ENCODE measurements at regions not wholly inside any gene's neighbourhood (a gene's known extent, or its start where the extent isn't known, plus 50 kb on each side); places are given as distances from the start of the nearest gene placed in this dataset.

GRCh38 chr19:31937983-31938382 is 407.4 kb upstream of the ZNF507 start:
- Histone ChIP-seq H3K79me1 (ENCODE audit: low read length) (no peaks in the 10 kb centered on the region), H2BK120ac (ENCODE audit: insufficient read depth, low read length, poor library complexity) (no peak overlapping the region), H3K9me3 (ENCODE audit: insufficient read depth, low read depth, low read length) (no peaks in the 10 kb centered on the region), H3K4ac (ENCODE audit: low read depth, low read length) (no peak overlapping the region), H3K9ac (ENCODE audit: low read length) (no peak overlapping the region), H4K91ac (ENCODE audit: low read depth, low read length) (no peak overlapping the region), H3K4me2 (ENCODE audit: low read length) (no peak overlapping the region), H2BK5ac (ENCODE audit: low read depth, low read length, poor library complexity) (no peak overlapping the region), H3K4me1 (ENCODE audit: control insufficient read depth in 1 of 2, insufficient read depth in 2 of 2, low read length in 2 of 2) (no peaks in the 10 kb centered on the region), H3K18ac (ENCODE audit: low read length) (no peak overlapping the region), H3K79me2 (ENCODE audit: control insufficient read depth, insufficient read depth, low read length, poor library complexity) (no peaks in the 10 kb centered on the region), H3K23ac (ENCODE audit: low read length) (no peak overlapping the region), H2AFZ (ENCODE audit: insufficient read depth, low read length, poor library complexity) (no peak overlapping the region), H3K14ac (ENCODE audit: low read length) (no peak overlapping the region), H3K36me3 (ENCODE audit: control insufficient read depth in 1 of 2, insufficient read depth in 2 of 2, low read length in 2 of 2) (no peaks in the 10 kb centered on the region), H4K12ac (ENCODE audit: low read depth, low read length) (no peak overlapping the region), H3K27me3 (ENCODE audit: insufficient read depth, low read length) (no peaks in the 10 kb centered on the region), H2AK5ac (ENCODE audit: low read length) (no peak overlapping the region), H2BK12ac (ENCODE audit: low read length) (no peak overlapping the region), H3K27ac (ENCODE audit: low read depth, low read length) (no peak overlapping the region), H4K8ac (ENCODE audit: low read depth, low read length) (no peak overlapping the region), H3K4me3 (ENCODE audit: low read depth, low read length) (no peak overlapping the region)
- no CpG with 5 or more reads among the region's 3 CpGs for WGBS (ENCODE audit: extremely low coverage, insufficient coverage, insufficient read length)
- no peak for DNase-seq

- Histone ChIP-seq H2BK12ac (ENCODE audit: low read length) (no peak overlapping the region), H3K9ac (ENCODE audit: low read length) (no peak overlapping the region), H4K91ac (ENCODE audit: low read depth, low read length) (no peak overlapping the region), H4K12ac (ENCODE audit: low read depth, low read length) (no peak overlapping the region), H2AFZ (ENCODE audit: insufficient read depth, low read length, poor library complexity) (no peak overlapping the region), H3K14ac (ENCODE audit: low read length) (no peak overlapping the region), H3K18ac (ENCODE audit: low read length) (no peak overlapping the region), H2BK120ac (ENCODE audit: insufficient read depth, low read length, poor library complexity) (no peak overlapping the region), H3K23ac (ENCODE audit: low read length) (no peak overlapping the region), H3K27me3 (ENCODE audit: insufficient read depth, low read length) (no peaks in the 10 kb centered on the region), H3K4me2 (ENCODE audit: low read length) (no peak overlapping the region), H4K8ac (ENCODE audit: low read depth, low read length) (no peak overlapping the region), H3K27ac (ENCODE audit: low read depth, low read length) (no peak overlapping the region), H3K9me3 (ENCODE audit: insufficient read depth, low read depth, low read length) (no peaks in the 10 kb centered on the region), H2AK5ac (ENCODE audit: low read length) (no peak overlapping the region), H3K79me2 (ENCODE audit: control insufficient read depth, insufficient read depth, low read length, poor library complexity) (no peaks in the 10 kb centered on the region), H2BK5ac (ENCODE audit: low read depth, low read length, poor library complexity) (no peak overlapping the region), H3K4ac (ENCODE audit: low read depth, low read length) (no peak overlapping the region), H3K79me1 (ENCODE audit: low read length) (no peaks in the 10 kb centered on the region), H3K4me3 (ENCODE audit: low read depth, low read length) (no peak overlapping the region), H3K36me3 (ENCODE audit: control insufficient read depth in 1 of 2, insufficient read depth in 2 of 2, low read length in 2 of 2) (no peaks in the 10 kb centered on the region), H3K4me1 (ENCODE audit: control insufficient read depth in 1 of 2, insufficient read depth in 2 of 2, low read length in 2 of 2) (no peaks in the 10 kb centered on the region)
- no CpG with 5 or more reads among the region's 5 CpGs for WGBS (ENCODE audit: extremely low coverage, insufficient coverage, insufficient read length)
- DNase-seq, result no peak
These were observed 406.7 kb upstream of the ZNF507 start for GRCh38 chr19:31938675-31939074.

- H2AK5ac ChIP-seq (ENCODE audit: low read length), result no peak overlapping the region
- H3K23ac ChIP-seq (ENCODE audit: low read length), result no peak overlapping the region
- H3K9me3 ChIP-seq (ENCODE audit: insufficient read depth, low read depth, low read length), result no peaks in the 10 kb centered on the region
- H3K9ac ChIP-seq (ENCODE audit: low read length), result no peak overlapping the region
- no peak overlapping the region for H4K91ac ChIP-seq (ENCODE audit: low read depth, low read length)
- H3K4ac ChIP-seq (ENCODE audit: low read depth, low read length), result no peak overlapping the region
- H2BK120ac ChIP-seq (ENCODE audit: insufficient read depth, low read length, poor library complexity), result no peak overlapping the region
- no peak overlapping the region for H4K12ac ChIP-seq (ENCODE audit: low read depth, low read length)
- no peak overlapping the region for H3K27ac ChIP-seq (ENCODE audit: low read depth, low read length)
- no peak overlapping the region for H4K8ac ChIP-seq (ENCODE audit: low read depth, low read length)
- H2BK12ac ChIP-seq (ENCODE audit: low read length), result no peak overlapping the region
- no peak overlapping the region for H2AFZ ChIP-seq (ENCODE audit: insufficient read depth, low read length, poor library complexity)
- no peaks in the 10 kb centered on the region for H3K79me1 ChIP-seq (ENCODE audit: low read length)
- WGBS (ENCODE audit: extremely low coverage, insufficient coverage, insufficient read length), result no CpG with 5 or more reads among the region's 2 CpGs
- no peak overlapping the region for H3K14ac ChIP-seq (ENCODE audit: low read length)
- no peak overlapping the region for H3K18ac ChIP-seq (ENCODE audit: low read length)
- no peaks in the 10 kb centered on the region for H3K36me3 ChIP-seq (ENCODE audit: control insufficient read depth in 1 of 2, insufficient read depth in 2 of 2, low read length in 2 of 2)
- no peaks in the 10 kb centered on the region for H3K79me2 ChIP-seq (ENCODE audit: control insufficient read depth, insufficient read depth, low read length, poor library complexity)
- no peak for DNase-seq
- H3K4me3 ChIP-seq (ENCODE audit: low read depth, low read length), result no peak overlapping the region
- no peak overlapping the region for H3K4me2 ChIP-seq (ENCODE audit: low read length)
- no peaks in the 10 kb centered on the region for H3K27me3 ChIP-seq (ENCODE audit: insufficient read depth, low read length)
- no peak overlapping the region for H2BK5ac ChIP-seq (ENCODE audit: low read depth, low read length, poor library complexity)
- no peaks in the 10 kb centered on the region for H3K4me1 ChIP-seq (ENCODE audit: control insufficient read depth in 1 of 2, insufficient read depth in 2 of 2, low read length in 2 of 2)
These were observed 405.0 kb upstream of the ZNF507 start for GRCh38 chr19:31940396-31940795.

GRCh38 chr19:31943191-31943661 is 402.2 kb upstream of the ZNF507 start:
- Histone ChIP-seq H3K27ac (ENCODE audit: low read depth, low read length) (no peak overlapping the region), H3K9ac (ENCODE audit: low read length) (no peak overlapping the region), H3K23ac (ENCODE audit: low read length) (no peak overlapping the region), H3K79me1 (ENCODE audit: low read length) (no peaks in the 10 kb centered on the region), H3K4ac (ENCODE audit: low read depth, low read length) (no peak overlapping the region), H3K18ac (ENCODE audit: low read length) (no peak overlapping the region), H3K4me2 (ENCODE audit: low read length) (no peak overlapping the region), H3K36me3 (ENCODE audit: control insufficient read depth in 1 of 2, insufficient read depth in 2 of 2, low read length in 2 of 2) (no peaks in the 10 kb centered on the region), H3K79me2 (ENCODE audit: control insufficient read depth, insufficient read depth, low read length, poor library complexity) (no peaks in the 10 kb centered on the region), H3K4me1 (ENCODE audit: control insufficient read depth in 1 of 2, insufficient read depth in 2 of 2, low read length in 2 of 2) (peaks cover 3 to 4% of the 10 kb centered on the region in 2 experiments), H2BK12ac (ENCODE audit: low read length) (no peak overlapping the region), H4K8ac (ENCODE audit: low read depth, low read length) (no peak overlapping the region), H3K27me3 (ENCODE audit: insufficient read depth, low read length) (no peaks in the 10 kb centered on the region), H3K9me3 (ENCODE audit: insufficient read depth, low read depth, low read length) (no peaks in the 10 kb centered on the region), H2AFZ (ENCODE audit: insufficient read depth, low read length, poor library complexity) (no peak overlapping the region), H2AK5ac (ENCODE audit: low read length) (no peak overlapping the region), H4K12ac (ENCODE audit: low read depth, low read length) (no peak overlapping the region), H2BK5ac (ENCODE audit: low read depth, low read length, poor library complexity) (no peak overlapping the region), H2BK120ac (ENCODE audit: insufficient read depth, low read length, poor library complexity) (no peak overlapping the region), H3K14ac (ENCODE audit: low read length) (no peak overlapping the region), H4K91ac (ENCODE audit: low read depth, low read length) (no peak overlapping the region), H3K4me3 (ENCODE audit: low read depth, low read length) (no peak overlapping the region)
- 100% methylated on average over 2 of the region's 11 CpGs for WGBS (ENCODE audit: extremely low coverage, insufficient coverage, insufficient read length)
- DNase-seq, result no peak
